DND-41 (cell line): ENCODE measurements at regions not wholly inside any gene's neighbourhood (a gene's known extent, or its start where the extent isn't known, plus 50 kb on each side); places are given as distances from the start of the nearest gene placed in this dataset.

ENCODE experiments used
- ATAC-seq: fragments of 200-7000 bp; cut with Tn5 transposase; 3 replicates; pipeline ENCODE4 v1.9.1; 2021; ENCODE audit warnings: low read depth; ENCODE audit not compliant: insufficient read depth
- DNase-seq: peaks from one replicate; pipeline ENCODE4 v3.0.0-alpha.2; 2020
- H2AFZ ChIP-seq: 2 replicates; pipeline ENCODE4 v1.6.0; 2012; ENCODE audit warnings: low read depth, low read length
- H3K27ac ChIP-seq: 2 replicates; pipeline ENCODE4 v1.5.1; 2012; ENCODE audit warnings: low read length, inconsistent platforms
- H3K27me3 ChIP-seq: fragments of 200-600 bp; sonication (generic); 2 replicates; pipeline ENCODE4 v1.6.0; 2012; ENCODE audit warnings: low read length, mild to moderate bottlenecking, inconsistent platforms; ENCODE audit not compliant: insufficient read depth, poor library complexity
- H3K36me3 ChIP-seq: 2 replicates; pipeline ENCODE4 v1.5.1; 2012; ENCODE audit warnings: low read length, inconsistent platforms; ENCODE audit not compliant: insufficient read depth
- H3K4me1 ChIP-seq: 2 replicates; pipeline ENCODE4 v1.5.1; 2012; ENCODE audit warnings: mild to moderate bottlenecking, low read length; ENCODE audit not compliant: insufficient read depth
- H3K4me2 ChIP-seq: 2 replicates; pipeline ENCODE4 v1.6.0; 2012; ENCODE audit warnings: mild to moderate bottlenecking, moderate library complexity, low read length, inconsistent platforms; ENCODE audit not compliant: insufficient read depth
- H3K4me3 ChIP-seq, 2 experiments: fragments of 200-600 bp in 1 of 2; shearing (Covaris generic) in 1 of 2; 2 replicates each; pipeline ENCODE4 v1.5.1; 2012 to 2016; ENCODE audit warnings: inconsistent platforms in 2 of 2, low read length in 2 of 2, mild to moderate bottlenecking in 2 of 2, low read depth in 1 of 2, moderate library complexity in 1 of 2
- H3K79me2 ChIP-seq: 2 replicates; pipeline ENCODE4 v1.6.0; 2012; ENCODE audit warnings: low read length, inconsistent platforms; ENCODE audit not compliant: insufficient read depth
- H3K9ac ChIP-seq: 2 replicates; pipeline ENCODE4 v1.6.0; 2012; ENCODE audit warnings: low read depth, mild to moderate bottlenecking, inconsistent platforms, low read length, moderate library complexity
- H3K9me3 ChIP-seq: 2 replicates; pipeline ENCODE4 v1.5.1; 2012; ENCODE audit warnings: low read length, moderate library complexity, mild to moderate bottlenecking, inconsistent platforms; ENCODE audit not compliant: insufficient read depth, severe bottlenecking
- H4K20me1 ChIP-seq: 2 replicates; pipeline ENCODE4 v1.6.0; 2012; ENCODE audit warnings: low read length; ENCODE audit not compliant: insufficient read depth
- EZH2 ChIP-seq: IDR thresholded peaks from 3 replicates; pipeline ENCODE4 v1.6.1; 2012; ENCODE audit warnings: borderline replicate concordance, low read depth, mild to moderate bottlenecking, moderate library complexity, low read length, inconsistent platforms; ENCODE audit not compliant: severe bottlenecking
- TF ChIP-seq, protein P1 (sequence below): IDR thresholded peaks from 2 replicates; pipeline ENCODE4 v1.5.1; 2012; ENCODE audit warnings: borderline replicate concordance, low read length, moderate library complexity, mild to moderate bottlenecking; ENCODE audit not compliant: poor library complexity, severe bottlenecking; ENCODE audit errors: extremely low read depth

DNA sequence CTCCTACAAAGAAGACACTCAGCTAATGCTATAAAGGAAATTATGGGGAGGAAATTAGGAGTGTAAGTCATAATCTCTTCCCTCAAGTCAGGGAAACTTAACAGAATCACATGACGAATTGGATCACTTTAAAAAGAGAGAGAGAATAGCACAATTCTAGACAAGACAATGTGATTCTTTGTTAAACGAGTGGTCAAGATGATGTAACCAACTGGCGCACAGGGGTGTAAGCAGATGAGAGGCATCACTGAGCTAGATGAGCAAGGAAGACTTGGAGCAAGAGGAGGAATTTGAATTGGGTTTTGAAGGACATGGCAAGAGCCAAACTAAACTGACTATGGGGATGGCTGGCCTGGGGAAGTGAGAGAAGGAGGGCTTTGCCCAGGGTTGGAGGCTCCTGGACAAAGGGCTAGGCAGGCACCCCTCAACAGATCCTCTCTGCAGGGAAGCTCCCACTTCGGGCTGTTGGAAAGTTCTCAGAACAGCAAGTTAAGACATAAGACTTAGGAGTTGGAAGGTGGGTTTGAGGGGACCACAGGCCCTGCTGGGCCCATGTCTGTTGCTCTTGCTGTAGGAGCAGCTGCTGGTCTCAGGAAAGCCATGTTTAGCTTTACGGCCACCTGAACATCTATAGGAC is 123.9 kb upstream of the GRIK3 start:
- TF ChIP-seq, protein P1, sequence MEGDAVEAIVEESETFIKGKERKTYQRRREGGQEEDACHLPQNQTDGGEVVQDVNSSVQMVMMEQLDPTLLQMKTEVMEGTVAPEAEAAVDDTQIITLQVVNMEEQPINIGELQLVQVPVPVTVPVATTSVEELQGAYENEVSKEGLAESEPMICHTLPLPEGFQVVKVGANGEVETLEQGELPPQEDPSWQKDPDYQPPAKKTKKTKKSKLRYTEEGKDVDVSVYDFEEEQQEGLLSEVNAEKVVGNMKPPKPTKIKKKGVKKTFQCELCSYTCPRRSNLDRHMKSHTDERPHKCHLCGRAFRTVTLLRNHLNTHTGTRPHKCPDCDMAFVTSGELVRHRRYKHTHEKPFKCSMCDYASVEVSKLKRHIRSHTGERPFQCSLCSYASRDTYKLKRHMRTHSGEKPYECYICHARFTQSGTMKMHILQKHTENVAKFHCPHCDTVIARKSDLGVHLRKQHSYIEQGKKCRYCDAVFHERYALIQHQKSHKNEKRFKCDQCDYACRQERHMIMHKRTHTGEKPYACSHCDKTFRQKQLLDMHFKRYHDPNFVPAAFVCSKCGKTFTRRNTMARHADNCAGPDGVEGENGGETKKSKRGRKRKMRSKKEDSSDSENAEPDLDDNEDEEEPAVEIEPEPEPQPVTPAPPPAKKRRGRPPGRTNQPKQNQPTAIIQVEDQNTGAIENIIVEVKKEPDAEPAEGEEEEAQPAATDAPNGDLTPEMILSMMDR = no peak
- TF ChIP-seq EZH2 = no peak
- no peaks in the 10 kb centered on the region for H3K36me3 ChIP-seq
- H3K9me3 ChIP-seq = no peaks in the 10 kb centered on the region
- no peak overlapping the region for H3K9ac ChIP-seq
- no peaks in the 10 kb centered on the region for H3K4me1 ChIP-seq
- no peak overlapping the region for H3K4me2 ChIP-seq
- no peak for DNase-seq
- no peaks in the 10 kb centered on the region for H3K79me2 ChIP-seq
- no peak overlapping the region for H3K4me3 ChIP-seq
- H2AFZ ChIP-seq = no peak overlapping the region
- H3K27ac ChIP-seq = no peak overlapping the region
- ATAC-seq = no peak
- peaks cover 3% of the 10 kb centered on the region for H3K27me3 ChIP-seq
- no peaks in the 10 kb centered on the region for H4K20me1 ChIP-seq

DNA sequence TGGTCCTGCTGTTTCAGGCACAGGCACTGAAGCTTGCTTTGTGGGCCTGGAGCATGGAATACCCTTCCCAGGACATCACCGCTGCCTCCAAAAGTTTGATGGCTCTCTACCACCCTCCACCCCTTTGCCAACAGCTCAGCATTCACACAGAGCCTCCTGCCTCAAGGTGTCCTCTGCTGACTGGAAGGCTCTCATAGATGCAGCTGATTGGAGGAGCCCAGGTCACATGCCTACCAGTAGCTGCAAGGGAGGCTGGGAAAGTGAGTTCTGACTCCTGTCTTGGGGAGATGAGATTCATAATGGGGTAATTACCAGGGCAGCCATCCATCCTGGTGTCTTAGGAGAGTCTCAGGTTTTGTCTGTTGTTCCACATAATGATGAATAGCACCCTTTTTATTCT is 124.8 kb upstream of the GRIK3 start:
- Histone ChIP-seq H3K36me3 (no peaks in the 10 kb centered on the region), H3K4me3 (no peak overlapping the region), H3K4me2 (no peak overlapping the region), H3K9ac (no peak overlapping the region), H3K27ac (no peak overlapping the region), H3K79me2 (no peaks in the 10 kb centered on the region), H2AFZ (no peak overlapping the region), H3K9me3 (no peaks in the 10 kb centered on the region), H3K27me3 (peaks cover 3% of the 10 kb centered on the region), H3K4me1 (no peaks in the 10 kb centered on the region), H4K20me1 (no peaks in the 10 kb centered on the region)
- TF ChIP-seq EZH2 = no peak
- TF ChIP-seq, protein P1 = no peak
- DNase-seq = no peak
- no peak for ATAC-seq

DNA sequence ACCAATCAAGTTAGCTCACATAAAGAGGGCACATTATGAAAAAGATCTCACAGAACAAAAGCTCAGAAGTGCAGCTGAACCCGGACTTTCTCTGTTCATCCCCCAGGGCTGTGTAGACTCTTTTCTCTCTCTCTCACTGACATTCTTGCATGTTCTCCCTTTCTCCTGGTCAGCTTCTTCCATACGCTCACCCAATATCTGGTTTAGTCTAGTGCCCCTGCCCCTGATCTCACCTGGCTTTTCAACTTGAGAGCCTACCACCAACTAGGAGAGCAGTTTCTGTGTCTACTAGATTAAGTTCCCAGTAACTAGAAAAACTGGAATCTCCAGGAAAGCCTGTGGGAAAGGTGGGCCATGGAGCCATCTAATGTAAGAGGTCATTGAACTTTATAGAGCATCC is 126.9 kb upstream of the GRIK3 start:
- Histone ChIP-seq H3K27me3 (peaks cover 3% of the 10 kb centered on the region), H3K4me2 (no peak overlapping the region), H3K9ac (no peak overlapping the region), H3K9me3 (no peaks in the 10 kb centered on the region), H4K20me1 (no peaks in the 10 kb centered on the region), H3K4me3 (no peak overlapping the region), H3K79me2 (no peaks in the 10 kb centered on the region), H2AFZ (no peak overlapping the region), H3K27ac (no peak overlapping the region), H3K36me3 (no peaks in the 10 kb centered on the region), H3K4me1 (no peaks in the 10 kb centered on the region)
- ATAC-seq = no peak
- TF ChIP-seq, protein P1 = no peak
- no peak for TF ChIP-seq EZH2
- DNase-seq = no peak

DNA sequence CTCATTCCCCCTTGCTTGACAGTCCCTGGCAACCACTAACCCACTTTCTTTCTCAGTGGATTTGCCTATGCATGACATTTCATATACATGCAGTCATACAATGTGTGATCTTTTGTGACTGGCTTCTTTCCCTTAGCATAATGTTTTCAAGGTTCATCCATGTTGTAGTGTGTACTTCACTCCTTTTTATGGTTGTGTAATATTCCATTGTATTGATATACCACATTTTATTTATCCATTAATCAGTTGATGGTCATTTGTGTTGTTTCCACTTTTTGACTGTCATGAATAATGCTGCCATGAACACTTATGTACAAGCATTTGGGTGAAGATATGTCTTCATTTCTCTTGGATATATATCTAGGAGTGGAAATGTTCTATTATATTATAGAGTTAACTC is 127.7 kb upstream of the GRIK3 start:
- H3K4me2 ChIP-seq = no peak overlapping the region
- no peak for ATAC-seq

More for the DNA sequence above, 127.7 kb upstream of the GRIK3 start:
- Histone ChIP-seq H3K4me1 (no peaks in the 10 kb centered on the region), H3K27ac (no peak overlapping the region), H3K36me3 (no peaks in the 10 kb centered on the region), H2AFZ (no peak overlapping the region), H3K4me3 (no peak overlapping the region), H3K9ac (no peak overlapping the region), H3K27me3 (peaks cover 3% of the 10 kb centered on the region), H3K9me3 (no peaks in the 10 kb centered on the region), H4K20me1 (no peaks in the 10 kb centered on the region), H3K79me2 (no peaks in the 10 kb centered on the region)
- TF ChIP-seq, protein P1 = no peak
- DNase-seq = no peak
